Neural crest cell (in vitro differentiated cells): ENCODE measurements at regions not wholly inside any gene's neighbourhood (a gene's known extent, or its start where the extent isn't known, plus 50 kb on each side); places are given as distances from the start of the nearest gene placed in this dataset.

Source experiments
- DNase-seq: peaks from one replicate; pipeline ENCODE4 v3.0.0; 2021; ENCODE audit warnings: low read depth, mixed read lengths, low spot score
- H3K27ac Mint-ChIP-seq: one replicate; pipeline ENCODE4 v1.8.0; 2021; ENCODE audit warnings: mild to moderate bottlenecking, mixed read lengths; ENCODE audit not compliant: unreplicated experiment
- H3K27me3 Mint-ChIP-seq: 2 replicates; pipeline ENCODE4 v1.8.0; 2021; ENCODE audit warnings: low read depth, mild to moderate bottlenecking, mixed read lengths
- H3K36me3 Mint-ChIP-seq: 2 replicates; pipeline ENCODE4 v1.8.0; 2021; ENCODE audit warnings: low read depth, mild to moderate bottlenecking, mixed read lengths
- H3K4me1 Mint-ChIP-seq: 2 replicates; pipeline ENCODE4 v1.8.0; 2021; ENCODE audit warnings: mixed read lengths
- H3K4me3 Mint-ChIP-seq: one replicate; pipeline ENCODE4 v1.8.0; 2021; ENCODE audit warnings: mild to moderate bottlenecking, mixed read lengths
- H3K9me3 Mint-ChIP-seq: 2 replicates; pipeline ENCODE4 v1.8.0; 2021; ENCODE audit warnings: mixed read lengths
- CTCF ChIP-seq: fragments of 200-600 bp; sonication (generic); conservative IDR thresholded peaks from 2 replicates; pipeline ENCODE4 v1.5.0; 2021; ENCODE audit warnings: antibody characterized with exemption, mild to moderate bottlenecking

GRCh38 chr2:10183146-10183675 is 60.7 kb downstream of the RRM2 start:
- Mint-ChIP-seq H3K9me3 (no peaks in the 10 kb centered on the region), H3K4me3 (no peak overlapping the region), H3K27ac (no peak overlapping the region), H3K36me3 (peaks cover 6% of the 10 kb centered on the region), H3K27me3 (no peaks in the 10 kb centered on the region), H3K4me1 (peaks cover 16% of the 10 kb centered on the region)
- DNase-seq, result no peak
- TF ChIP-seq CTCF, result no peak

- Mint-ChIP-seq H3K27me3 (no peaks in the 10 kb centered on the region), H3K9me3 (no peaks in the 10 kb centered on the region), H3K36me3 (peaks cover 9% of the 10 kb centered on the region), H3K4me1 (peaks cover 16% of the 10 kb centered on the region), H3K27ac (no peak overlapping the region), H3K4me3 (no peak overlapping the region)
- DNase-seq, result no peak
- no peak for TF ChIP-seq CTCF
These were observed 61.9 kb downstream of the RRM2 start for GRCh38 chr2:10184421-10184820.

GRCh38 chr2:10185046-10185445 is 62.5 kb downstream of the RRM2 start:
- Mint-ChIP-seq H3K36me3 (peaks cover 13% of the 10 kb centered on the region), H3K27me3 (no peaks in the 10 kb centered on the region), H3K4me1 (peaks cover 14% of the 10 kb centered on the region), H3K4me3 (no peak overlapping the region), H3K9me3 (peaks cover 4% of the 10 kb centered on the region), H3K27ac (no peak overlapping the region)
- no peak for DNase-seq
- TF ChIP-seq CTCF, result no peak

DNA sequence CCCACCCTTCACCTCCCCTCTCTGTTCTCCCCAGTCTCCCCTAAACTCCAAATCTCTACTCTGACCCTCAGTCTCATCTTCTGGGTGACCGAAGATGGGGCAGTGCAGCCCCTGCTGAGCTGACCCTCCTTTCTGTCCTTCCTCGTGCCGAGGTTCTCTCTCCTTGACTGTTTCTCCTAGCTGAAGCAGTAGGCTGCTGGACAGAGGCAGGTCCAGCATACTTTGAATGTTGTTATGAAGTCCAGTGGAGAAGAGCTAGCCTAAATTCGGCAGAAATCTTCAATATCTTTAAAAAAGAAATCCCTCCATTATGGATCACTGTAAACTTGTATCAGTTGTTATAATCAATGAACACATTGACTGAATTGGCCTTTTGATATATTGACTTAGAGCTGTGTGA is 63.2 kb downstream of the RRM2 start:
- H3K27ac Mint-ChIP-seq, result no peak overlapping the region
- H3K36me3 Mint-ChIP-seq, result peaks cover 13% of the 10 kb centered on the region
- no peak for TF ChIP-seq CTCF
- no peak overlapping the region for H3K4me3 Mint-ChIP-seq
- H3K9me3 Mint-ChIP-seq, result peaks cover 4% of the 10 kb centered on the region
- no peaks in the 10 kb centered on the region for H3K27me3 Mint-ChIP-seq
- DNase-seq, result no peak
- H3K4me1 Mint-ChIP-seq, result peaks cover 9% of the 10 kb centered on the region

GRCh38 chr2:10186868-10187535 is 64.5 kb downstream of the RRM2 start:
- Mint-ChIP-seq H3K4me1 (peaks cover 9% of the 10 kb centered on the region), H3K36me3 (peaks cover 7% of the 10 kb centered on the region), H3K4me3 (no peak overlapping the region), H3K9me3 (peaks cover 4% of the 10 kb centered on the region), H3K27ac (no peak overlapping the region), H3K27me3 (no peaks in the 10 kb centered on the region)
- no peak for TF ChIP-seq CTCF
- no peak for DNase-seq
